Adrenal gland (tissue), 9 donors: ENCODE measurements at regions not wholly inside any gene's neighbourhood (a gene's known extent, or its start where the extent isn't known, plus 50 kb on each side); places are given as distances from the start of the nearest gene placed in this dataset.

ENCODE experiments used
- DNase-seq, 7 donors: peaks; one replicate each; pipeline ENCODE4 v3.0.0-alpha.2; 2019 to 2020
- H3K27ac ChIP-seq, 5 donors: fragments of 200-600 bp; sonication (generic) in 4 of 5; 1 replicate in 3 of 5; 2 replicates in 2 of 5; pipeline versions ENCODE4 v1.5.1 to v1.8.0; 2016 to 2020; ENCODE audit warnings: mild to moderate bottlenecking in 1 of 5
- H3K27me3 ChIP-seq: fragments of 200-600 bp; 2 replicates; pipeline ENCODE4 v1.8.0; 2021
- H3K36me3 ChIP-seq, 2 donors: fragments of 200-600 bp; replicated peaks in 1 of 2; 1 replicate in 1 of 2; 2 replicates in 1 of 2; pipeline versions ENCODE4 v1.5.1 to v1.8.0; 2018 to 2022
- H3K4me1 ChIP-seq, 2 donors: fragments of 200-600 bp; replicated peaks in 1 of 2; 1 replicate in 1 of 2; 2 replicates in 1 of 2; pipeline versions ENCODE4 v1.5.1 to v1.8.0; 2018 to 2021
- H3K4me3 ChIP-seq, 4 donors: fragments of 200-600 bp; sonication (generic) in 3 of 4; one replicate each; pipeline ENCODE4 v1.5.1; 2016 to 2018
- H3K9me3 ChIP-seq, 3 donors: fragments of 200-600 bp; sonication (generic) in 1 of 3; replicated peaks in 1 of 3; 1 replicate in 2 of 3; 2 replicates in 1 of 3; pipeline versions ENCODE4 v1.5.1 to v1.8.0; 2016 to 2021
- POLR2A ChIP-seq, 2 donors: fragments of 450-650 bp; IDR thresholded peaks; one replicate each; pipeline ENCODE4 v1.6.1; 2017; ENCODE audit warnings: antibody characterized with exemption in 2 of 2, mild to moderate bottlenecking in 2 of 2, moderate library complexity in 1 of 2
- WGBS, 4 donors: extraction: QIAGEN DNeasy Blood & Tissue Kit in 2 of 4; methylation state at CpG; one replicate each; pipeline versions ENCODE4 v1.1.5 to v1.1.7; 2013 to 2017; 5-methylcytosine and 5-hydroxymethylcytosine counted together
- intact Hi-C, 2 donors: fragments of 100-400 bp; cut with DNase I; formaldehyde crosslinking; loops; one replicate each; pipeline versions ENCODE4 v1.14.1 to v1.15.0; 2022 to 2023
- TF ChIP-seq, protein P1 (sequence below), 6 experiments: fragments of 450-650 bp in 4 of 6; fragments of 200-600 bp in 2 of 6; sonication (generic) in 1 of 6; IDR thresholded peaks; 1 replicate in 5 of 6; 2 replicates in 1 of 6; pipeline versions ENCODE4 v1.5.1 to v1.8.0; 2016 to 2021; ENCODE audit warnings: antibody characterized with exemption in 6 of 6, mild to moderate bottlenecking in 2 of 6, moderate library complexity in 1 of 6
- donor health status: healthy with polysubstance abuse.
- donor health status: Bipolar disorder and iron deficiency.
- donor health status: DM: yes; HTN: yes; CAD: no.
- donor health status: DM: no; HTN: no; CAD: no.
- donor health status: DM: no; HTN: no; CAD: no.

DNA sequence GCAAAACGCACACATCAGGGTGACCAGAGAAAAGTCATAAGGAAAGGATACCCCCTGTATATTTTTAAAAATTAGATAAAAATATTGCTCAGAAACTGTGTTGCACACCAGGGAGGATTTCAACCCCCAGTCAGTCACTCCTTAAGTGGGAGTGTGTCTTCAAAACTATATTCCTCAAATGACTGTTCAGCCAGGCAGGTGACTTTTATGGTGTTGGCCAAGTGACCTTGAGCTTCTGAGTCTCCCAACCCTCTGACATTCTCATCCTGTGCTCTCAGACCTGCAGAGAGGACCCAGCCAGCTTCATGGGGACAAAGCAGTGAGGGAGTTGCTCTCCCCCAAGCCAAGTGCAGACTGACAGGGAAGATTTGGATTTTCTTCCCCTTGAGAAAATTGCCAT is 311.9 kb upstream of the JARID2 start:
- intact Hi-C loops = no loop called here
- DNase-seq = no peak
- Histone ChIP-seq H3K4me1 (no peaks in the 10 kb centered on the region), H3K27ac (no peak overlapping the region), H3K27me3 (no peaks in the 10 kb centered on the region), H3K4me3 (no peak overlapping the region), H3K36me3 (no peaks in the 10 kb centered on the region), H3K9me3 (no peaks in the 10 kb centered on the region)
- TF ChIP-seq, protein P1, sequence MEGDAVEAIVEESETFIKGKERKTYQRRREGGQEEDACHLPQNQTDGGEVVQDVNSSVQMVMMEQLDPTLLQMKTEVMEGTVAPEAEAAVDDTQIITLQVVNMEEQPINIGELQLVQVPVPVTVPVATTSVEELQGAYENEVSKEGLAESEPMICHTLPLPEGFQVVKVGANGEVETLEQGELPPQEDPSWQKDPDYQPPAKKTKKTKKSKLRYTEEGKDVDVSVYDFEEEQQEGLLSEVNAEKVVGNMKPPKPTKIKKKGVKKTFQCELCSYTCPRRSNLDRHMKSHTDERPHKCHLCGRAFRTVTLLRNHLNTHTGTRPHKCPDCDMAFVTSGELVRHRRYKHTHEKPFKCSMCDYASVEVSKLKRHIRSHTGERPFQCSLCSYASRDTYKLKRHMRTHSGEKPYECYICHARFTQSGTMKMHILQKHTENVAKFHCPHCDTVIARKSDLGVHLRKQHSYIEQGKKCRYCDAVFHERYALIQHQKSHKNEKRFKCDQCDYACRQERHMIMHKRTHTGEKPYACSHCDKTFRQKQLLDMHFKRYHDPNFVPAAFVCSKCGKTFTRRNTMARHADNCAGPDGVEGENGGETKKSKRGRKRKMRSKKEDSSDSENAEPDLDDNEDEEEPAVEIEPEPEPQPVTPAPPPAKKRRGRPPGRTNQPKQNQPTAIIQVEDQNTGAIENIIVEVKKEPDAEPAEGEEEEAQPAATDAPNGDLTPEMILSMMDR (IDR thresholded peaks at IDR 0.05) = no peak
- TF ChIP-seq POLR2A (IDR thresholded peaks at IDR 0.05) = no peak
- WGBS, 4 donors = 90 to 96% (median 94%) methylated on average over 1 of the region's 1 CpG

DNA sequence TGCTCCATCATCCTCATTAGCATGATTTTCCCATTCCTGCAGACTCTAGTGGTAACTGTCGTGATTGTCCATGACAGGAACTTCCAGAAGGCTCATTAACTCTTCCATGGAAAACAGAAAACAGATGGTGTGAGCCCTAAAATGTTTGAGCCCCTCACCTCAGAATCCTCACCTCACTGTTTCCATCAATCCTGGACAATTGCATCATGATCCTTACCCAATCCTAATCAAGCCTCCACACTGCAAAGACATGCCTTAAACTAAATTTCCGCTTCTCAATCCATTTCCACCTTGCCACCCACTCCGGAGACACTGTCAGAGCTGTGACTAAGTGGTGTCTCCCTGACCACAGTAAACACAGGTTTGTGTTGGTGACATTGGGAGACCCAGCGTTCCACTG is 311.0 kb upstream of the JARID2 start:
- no peaks in the 10 kb centered on the region for H3K36me3 ChIP-seq
- no peaks in the 10 kb centered on the region for H3K9me3 ChIP-seq
- no peak for DNase-seq
- intact Hi-C loops = no loop called here
- H3K27ac ChIP-seq = no peak overlapping the region
- H3K27me3 ChIP-seq = no peaks in the 10 kb centered on the region
- H3K4me1 ChIP-seq = no peaks in the 10 kb centered on the region
- TF ChIP-seq, protein P1 (IDR thresholded peaks at IDR 0.05) = no peak
- TF ChIP-seq POLR2A (IDR thresholded peaks at IDR 0.05) = no peak
- no peak overlapping the region for H3K4me3 ChIP-seq
- 54 to 65% (median 62%) methylated on average over 4 of the region's 4 CpGs for WGBS, 4 donors

DNA sequence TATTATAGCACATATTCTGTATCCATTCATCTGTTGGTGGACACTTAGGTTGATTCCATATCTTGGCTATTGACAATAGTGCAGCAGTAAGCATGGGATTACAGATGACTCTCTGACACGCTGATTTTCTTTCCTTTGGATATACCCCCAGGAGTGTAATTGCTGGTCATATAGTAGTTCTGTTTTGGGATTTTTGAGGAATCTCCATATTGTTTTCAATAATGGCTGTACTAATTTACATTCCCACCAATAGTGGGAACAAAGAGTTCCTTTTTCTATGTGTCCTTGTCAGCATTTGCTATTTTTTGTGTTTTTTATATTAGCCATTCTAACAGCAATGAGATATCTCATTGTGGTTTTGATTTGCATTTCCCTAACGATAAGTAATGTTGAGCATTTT is 309.0 kb upstream of the JARID2 start:
- DNase-seq = no peak
- TF ChIP-seq POLR2A (IDR thresholded peaks at IDR 0.05) = no peak
- TF ChIP-seq, protein P1 (IDR thresholded peaks at IDR 0.05) = no peak
- no peaks in the 10 kb centered on the region for H3K36me3 ChIP-seq
- no peaks in the 10 kb centered on the region for H3K27me3 ChIP-seq
- no peak overlapping the region for H3K27ac ChIP-seq
- 84 to 89% (median 84%) methylated on average over 2 of the region's 2 CpGs for WGBS, 4 donors
- no peaks in the 10 kb centered on the region for H3K9me3 ChIP-seq
- H3K4me1 ChIP-seq = no peaks in the 10 kb centered on the region
- intact Hi-C loops = no loop called here
- H3K4me3 ChIP-seq = no peak overlapping the region

DNA sequence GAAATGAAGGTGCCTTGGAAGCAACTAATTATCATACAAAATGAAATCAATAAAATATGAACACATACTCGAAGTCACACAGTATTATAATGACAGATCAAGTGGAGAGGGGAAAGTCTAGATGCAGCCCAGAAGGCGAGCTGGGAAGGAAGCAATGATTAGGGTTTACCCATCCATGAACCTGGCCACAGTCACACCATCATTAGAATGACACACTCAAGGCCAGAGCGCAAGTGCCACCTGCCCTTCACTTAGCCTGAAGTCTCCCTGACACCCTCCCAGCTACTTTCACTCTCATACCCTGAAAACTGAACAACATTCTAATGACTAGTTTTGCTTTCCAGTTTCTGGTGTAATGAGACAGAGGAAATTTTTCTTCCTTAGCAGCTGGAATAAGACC is 302.8 kb upstream of the JARID2 start:
- TF ChIP-seq, protein P1 (IDR thresholded peaks at IDR 0.05) = no peak
- TF ChIP-seq POLR2A (IDR thresholded peaks at IDR 0.05) = no peak
- DNase-seq = no peak
- WGBS, 4 donors = 85 to 91% (median 85%) methylated on average over 3 of the region's 3 CpGs
- intact Hi-C loops = no loop called here
- H3K4me3 ChIP-seq = no peak overlapping the region
- no peak overlapping the region for H3K27ac ChIP-seq
- no peaks in the 10 kb centered on the region for H3K36me3 ChIP-seq
- no peaks in the 10 kb centered on the region for H3K4me1 ChIP-seq
- H3K27me3 ChIP-seq = no peaks in the 10 kb centered on the region
- no peaks in the 10 kb centered on the region for H3K9me3 ChIP-seq
